NOMO-1 treated with DMSO at 0.1 percent for 48 hours (cell line): ENCODE measurements at regions not wholly inside any gene's neighbourhood (a gene's known extent, or its start where the extent isn't known, plus 50 kb on each side); places are given as distances from the start of the nearest gene placed in this dataset.

Source experiments
- DNase-seq: peaks from one replicate; lab custom pipeline; 2025; ENCODE audit not compliant: unreplicated experiment; lab: John Stamatoyannopoulos, UW

GRCh38 chr6:105917038-105917695, 169.0 kb upstream of the PRDM1 start:
- DNase-seq = no peak

- peak; percentile 13 for DNase-seq
These were observed 175.0 kb upstream of the PRDM1 start for GRCh38 chr6:105911106-105911629.

- DNase-seq = peak; percentile 86
These were observed 177.0 kb upstream of the PRDM1 start for GRCh38 chr6:105909106-105909505.

- DNase-seq = no peak
These were observed 178.1 kb upstream of the PRDM1 start for GRCh38 chr6:105907991-105908390.

- DNase-seq = peak; percentile 44
These were observed 178.8 kb upstream of the PRDM1 start for GRCh38 chr6:105907301-105907700.

GRCh38 chr6:105902401-105903031, 183.6 kb upstream of the PRDM1 start:
- DNase-seq = no peak

- no peak for DNase-seq
These were observed 184.6 kb upstream of the PRDM1 start for GRCh38 chr6:105901583-105901982.

- peak; percentile 22 for DNase-seq
These were observed 185.8 kb upstream of the PRDM1 start for GRCh38 chr6:105900125-105900937.

GRCh38 chr6:105898286-105898685, 187.8 kb upstream of the PRDM1 start:
- DNase-seq = no peak

- no peak for DNase-seq
These were observed 189.0 kb upstream of the PRDM1 start for GRCh38 chr6:105897131-105897530.

- no peak for DNase-seq
These were observed 189.4 kb upstream of the PRDM1 start for GRCh38 chr6:105896821-105897095.

GRCh38 chr6:105896052-105896820, 189.9 kb upstream of the PRDM1 start:
- no peak for DNase-seq

- no peak for DNase-seq
These were observed 191.6 kb upstream of the PRDM1 start for GRCh38 chr6:105894556-105894955.

- no peak for DNase-seq
These were observed 192.4 kb upstream of the PRDM1 start for GRCh38 chr6:105893741-105894140.

- DNase-seq = peak; percentile 98
These were observed 193.4 kb upstream of the PRDM1 start for GRCh38 chr6:105892577-105893262.

- DNase-seq = no peak
These were observed 195.5 kb upstream of the PRDM1 start for GRCh38 chr6:105890521-105891244.

GRCh38 chr6:105889902-105890301, 196.2 kb upstream of the PRDM1 start:
- no peak for DNase-seq

GRCh38 chr6:105886814-105887544, 199.2 kb upstream of the PRDM1 start:
- no peak for DNase-seq

- peak; percentile 28 for DNase-seq
These were observed 199.9 kb upstream of the PRDM1 start for GRCh38 chr6:105886066-105886813.
